IPS-NIHi7 (cell line): ENCODE measurements at regions not wholly inside any gene's neighbourhood (a gene's known extent, or its start where the extent isn't known, plus 50 kb on each side); places are given as distances from the start of the nearest gene placed in this dataset.

ENCODE experiments used
- DNase-seq: peaks from one replicate; pipeline ENCODE4 v3.0.0; 2012; ENCODE audit warnings: mixed read lengths; ENCODE audit errors: extremely low spot score

- no peak for DNase-seq
Observed at GRCh38 chr17:12376276-12376675, 289.4 kb upstream of the MYOCD start.

- no peak for DNase-seq
Observed at GRCh38 chr17:12386225-12386624, 279.5 kb upstream of the MYOCD start.

DNA sequence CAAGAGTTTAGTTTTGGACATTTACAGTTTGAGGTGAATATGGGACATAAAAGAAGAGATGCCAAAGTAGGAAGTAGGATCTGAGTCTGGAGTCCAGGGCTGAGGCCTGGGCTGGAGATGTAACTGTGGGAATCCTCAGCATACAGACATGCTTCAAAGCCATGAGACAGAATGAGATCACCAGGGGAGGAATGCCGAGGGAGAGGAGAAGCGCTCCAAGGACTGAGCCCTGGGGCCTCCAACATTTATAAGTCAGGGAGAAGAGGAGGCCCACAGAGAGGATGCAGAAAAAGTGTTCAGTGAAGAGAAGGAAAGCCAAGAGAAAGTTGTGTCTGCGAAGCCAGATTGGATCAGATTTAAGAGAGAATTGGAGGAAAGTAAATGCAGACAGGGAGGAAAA lies 277.5 kb upstream of the MYOCD start:
- DNase-seq: no peak

DNA sequence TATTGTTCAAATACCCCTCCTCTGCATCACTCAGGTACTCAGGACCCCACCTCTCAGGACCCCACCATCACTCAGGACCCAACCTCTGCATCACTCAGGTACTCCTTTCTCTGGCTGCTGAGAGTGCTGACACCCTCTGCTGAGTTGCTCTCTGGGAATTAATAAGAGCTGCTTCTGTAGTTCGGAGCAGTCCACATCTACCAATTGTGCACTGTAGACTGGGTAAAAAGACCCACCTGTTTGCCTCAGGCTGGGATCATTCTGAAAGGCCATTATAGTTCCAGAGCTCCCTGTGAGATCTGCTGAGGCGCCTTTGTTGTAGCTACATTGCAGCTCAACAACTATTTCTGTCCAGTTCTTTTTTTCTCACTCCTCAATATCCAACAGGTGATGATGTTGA lies 276.3 kb upstream of the MYOCD start:
- no peak for DNase-seq

GRCh38 chr17:12390631-12391030 lies 275.1 kb upstream of the MYOCD start:
- DNase-seq: no peak

GRCh38 chr17:12391468-12391867 lies 274.2 kb upstream of the MYOCD start:
- no peak for DNase-seq

DNA sequence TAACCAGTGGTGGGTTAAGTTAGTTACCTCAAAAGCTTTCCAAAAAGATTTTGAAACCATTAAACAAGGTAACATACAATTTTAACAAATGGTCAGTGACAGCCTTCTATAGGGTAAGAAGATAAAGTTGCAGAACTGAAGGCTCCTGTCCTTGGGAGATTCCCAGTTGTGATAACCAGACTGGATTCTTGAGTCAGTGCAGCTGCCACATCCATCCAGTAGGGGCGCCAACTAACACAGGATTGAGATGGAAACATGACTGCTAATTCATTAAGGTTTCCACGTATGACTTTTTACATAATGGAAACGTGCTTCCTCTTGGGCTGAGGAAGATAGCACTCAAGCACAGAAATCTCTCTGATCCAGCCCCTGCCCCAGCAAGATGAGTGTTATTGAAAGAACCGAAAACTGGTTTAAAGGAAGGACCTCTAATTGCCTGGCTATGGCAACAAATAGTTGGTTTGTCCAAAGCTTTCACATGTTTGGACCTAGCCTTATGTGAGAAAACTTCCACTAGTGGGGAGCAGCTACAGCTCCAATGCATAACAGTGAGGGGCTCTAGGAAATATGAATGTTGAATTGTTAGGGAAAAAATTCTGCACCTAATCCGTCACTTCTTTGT lies 269.8 kb upstream of the MYOCD start:
- DNase-seq: peak; percentile 77

- no peak for DNase-seq
Observed at GRCh38 chr17:12398441-12399051, 267.1 kb upstream of the MYOCD start.

- no peak for DNase-seq
Observed at GRCh38 chr17:12402963-12403622, 262.6 kb upstream of the MYOCD start.

DNA sequence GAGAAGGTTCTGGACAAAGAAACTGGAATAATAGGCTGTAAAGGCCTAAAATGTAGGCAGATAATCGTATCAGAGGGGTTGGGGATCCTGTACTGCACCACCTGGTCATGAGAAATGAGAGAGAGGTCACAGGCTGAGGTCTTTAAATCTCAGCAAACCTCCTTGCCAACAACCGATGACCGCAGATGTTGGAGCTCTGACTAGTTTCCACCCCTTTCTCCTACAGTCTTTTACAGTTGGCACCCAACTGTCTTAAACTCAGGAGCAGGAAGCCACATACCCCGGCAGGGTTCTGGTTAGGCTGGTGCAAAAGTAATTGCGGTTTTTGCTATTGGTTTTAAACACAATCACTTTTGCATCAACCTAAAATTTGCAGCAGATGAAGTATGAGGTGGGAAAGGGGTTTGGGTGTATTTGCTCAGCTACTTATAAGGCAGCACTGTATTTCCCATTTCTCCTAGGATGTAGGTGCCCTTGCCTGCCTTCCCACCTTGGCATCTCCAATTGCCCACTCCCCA lies 261.8 kb upstream of the MYOCD start:
- no peak for DNase-seq

GRCh38 chr17:12406623-12407215 lies 259.0 kb upstream of the MYOCD start:
- DNase-seq: peak; percentile 47

- no peak for DNase-seq
Observed at GRCh38 chr17:12407495-12408252, 258.0 kb upstream of the MYOCD start.

DNA sequence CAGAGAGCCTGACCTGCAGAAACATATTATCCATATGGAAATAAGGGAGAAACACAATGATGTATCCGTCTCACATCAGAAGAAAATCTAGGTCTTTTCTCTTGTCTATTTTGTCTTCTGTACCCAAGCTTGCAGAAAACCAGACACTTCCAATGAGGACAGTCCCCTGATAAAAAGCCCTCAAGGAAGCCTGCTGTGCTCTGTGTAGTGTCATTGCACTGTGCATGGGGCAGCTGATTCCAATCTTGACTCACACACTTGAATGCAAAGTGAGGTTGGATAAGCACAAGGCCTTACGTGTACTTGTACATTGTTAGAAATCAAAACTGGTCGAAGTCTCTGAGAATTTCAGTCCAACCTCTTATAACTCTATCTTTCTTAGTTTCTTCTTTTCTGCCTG lies 256.6 kb upstream of the MYOCD start:
- no peak for DNase-seq

DNA sequence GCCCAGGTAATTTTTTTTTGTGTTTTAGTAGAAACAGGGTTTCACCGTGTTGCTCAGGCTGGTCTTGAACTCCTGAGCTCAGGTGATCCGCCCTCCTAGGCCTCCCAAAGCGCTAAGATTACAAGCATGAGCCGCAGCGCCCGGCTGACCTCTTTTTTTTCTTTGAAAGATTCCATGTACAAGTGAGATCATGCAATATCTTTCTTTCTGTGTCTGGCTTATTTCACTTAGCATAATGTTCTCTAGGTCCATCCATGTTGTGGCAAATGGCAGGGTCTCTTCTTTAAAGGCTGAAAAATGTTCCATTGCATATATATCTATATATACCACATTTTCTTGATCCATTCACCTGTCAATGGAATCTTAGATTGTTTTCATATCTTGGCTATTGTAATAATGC lies 255.0 kb upstream of the MYOCD start:
- DNase-seq: no peak

- DNase-seq: peak; percentile 74
Observed at GRCh38 chr17:12415031-12415430, 250.7 kb upstream of the MYOCD start.

DNA sequence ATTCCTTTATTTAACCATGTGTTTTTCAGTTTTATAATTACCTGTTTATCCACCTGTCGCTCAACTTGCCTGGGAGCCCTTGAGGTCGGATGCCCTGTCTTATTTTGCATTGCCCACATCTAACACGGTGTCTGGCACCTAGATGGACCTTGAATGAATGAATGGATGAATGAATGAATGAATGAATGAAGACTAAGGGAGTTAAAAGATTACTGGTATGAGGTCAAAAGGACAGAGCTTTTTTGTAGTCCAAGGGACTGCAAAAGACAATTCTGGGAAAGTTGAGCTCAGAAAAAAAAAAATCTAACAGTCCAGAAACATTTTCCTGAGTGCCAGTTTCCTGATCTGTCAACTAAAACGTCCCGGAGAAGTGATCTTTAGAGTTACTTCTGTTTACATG lies 244.6 kb upstream of the MYOCD start:
- DNase-seq: no peak

GRCh38 chr17:12421646-12422306 lies 243.9 kb upstream of the MYOCD start:
- no peak for DNase-seq

GRCh38 chr17:12422651-12423050 lies 243.0 kb upstream of the MYOCD start:
- no peak for DNase-seq

DNA sequence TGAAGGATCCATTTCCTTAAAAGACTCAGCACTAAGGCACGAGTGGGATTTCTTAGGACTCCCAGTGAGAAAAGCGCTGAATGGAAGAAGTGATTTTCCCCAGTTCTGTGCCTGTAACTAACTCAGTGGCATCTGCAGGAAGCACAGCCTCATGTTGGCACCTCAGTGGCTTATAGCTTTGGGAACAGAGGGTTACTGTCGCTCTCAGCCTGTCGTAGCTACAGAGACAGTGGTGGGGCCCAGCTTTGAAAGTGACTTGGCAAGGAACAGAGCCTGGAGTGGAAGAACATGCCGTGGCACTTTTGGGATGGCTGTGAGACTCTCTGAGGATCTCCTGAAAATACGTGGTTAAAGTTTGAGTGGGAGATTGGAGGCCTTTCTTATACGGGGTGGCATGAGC lies 242.4 kb upstream of the MYOCD start:
- DNase-seq: no peak

- no peak for DNase-seq
Observed at GRCh38 chr17:12429116-12429515, 236.6 kb upstream of the MYOCD start.

DNA sequence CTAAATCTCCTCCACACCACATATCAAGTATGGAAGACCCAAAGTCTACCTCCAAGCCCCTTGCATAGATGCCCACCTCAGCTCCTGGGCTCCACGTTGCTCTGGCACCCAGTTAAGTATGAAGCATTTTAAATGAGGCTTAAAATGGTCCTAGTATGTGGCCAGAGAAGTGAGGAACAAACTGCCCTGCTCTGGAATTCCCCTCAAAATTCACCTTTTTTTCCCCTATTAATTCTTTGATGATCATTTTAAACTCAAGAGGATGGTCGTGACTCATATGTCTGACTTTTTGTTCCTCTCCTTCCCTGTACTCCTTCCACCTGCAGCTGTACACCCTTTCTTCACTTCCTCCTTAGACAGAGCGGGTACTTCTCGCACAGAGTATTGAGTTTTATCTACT lies 234.5 kb upstream of the MYOCD start:
- no peak for DNase-seq

DNA sequence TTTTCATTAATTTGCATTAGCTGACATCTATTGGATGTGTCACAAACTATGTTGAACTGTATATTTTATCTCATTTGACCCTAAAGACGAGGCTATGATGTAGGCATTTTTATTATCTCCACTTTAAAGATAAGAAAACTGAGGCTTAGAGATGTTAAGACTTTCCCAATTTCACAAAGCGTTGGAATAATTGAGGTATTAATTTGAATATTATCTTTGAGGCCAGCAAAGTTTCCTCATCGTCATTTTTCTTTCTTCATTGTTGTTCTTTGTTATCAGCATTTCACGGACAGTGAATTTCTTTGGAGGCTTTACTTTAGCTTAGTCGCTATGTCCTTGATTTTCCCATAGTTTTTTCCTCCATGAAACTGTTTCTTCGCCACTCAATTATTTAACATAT lies 227.5 kb upstream of the MYOCD start:
- DNase-seq: no peak
